GM20431 (cell line): ENCODE measurements at regions not wholly inside any gene's neighbourhood (a gene's known extent, or its start where the extent isn't known, plus 50 kb on each side); places are given as distances from the start of the nearest gene placed in this dataset.
"Not testable (repeated sequence)": the region's sequence is repeated elsewhere in the genome, so short reads cannot be mapped to it uniquely, and the experiment has no call there.

ENCODE experiments used
- in situ Hi-C: fragments of 300-500 bp; cut with MseI, MboI; formaldehyde crosslinking; loops from one replicate; pipeline ENCODE4 v1.15.0; 2020; ENCODE audit warnings: low sequenced_read_pairs; ENCODE audit not compliant: unreplicated experiment

DNA sequence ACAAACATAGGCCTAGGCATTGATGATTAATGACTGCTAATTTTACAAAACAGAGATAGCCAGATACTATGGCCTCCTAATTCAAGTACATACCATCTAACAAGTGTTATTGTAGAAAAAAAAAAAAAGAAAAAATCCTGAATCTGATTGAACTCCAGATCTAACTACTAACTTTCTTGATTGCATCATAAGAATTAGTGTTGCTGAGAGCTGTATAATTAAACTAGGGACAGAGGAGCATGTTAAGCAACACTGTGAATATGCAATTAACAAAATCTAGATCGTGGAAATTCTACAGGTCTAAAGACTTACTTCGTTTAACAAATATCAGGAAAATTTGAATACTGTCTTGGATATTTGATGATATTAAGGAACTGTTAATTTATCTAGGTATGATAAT is 208.3 kb upstream of the ZNF608 start:
- in situ Hi-C loops, result no loop called here

- in situ Hi-C loops, result no loop called here
These were observed 210.1 kb upstream of the ZNF608 start for GRCh38 chr5:124956471-124957029.

GRCh38 chr5:124957063-124957462 is 210.6 kb upstream of the ZNF608 start:
- in situ Hi-C loops, result no loop called here

DNA sequence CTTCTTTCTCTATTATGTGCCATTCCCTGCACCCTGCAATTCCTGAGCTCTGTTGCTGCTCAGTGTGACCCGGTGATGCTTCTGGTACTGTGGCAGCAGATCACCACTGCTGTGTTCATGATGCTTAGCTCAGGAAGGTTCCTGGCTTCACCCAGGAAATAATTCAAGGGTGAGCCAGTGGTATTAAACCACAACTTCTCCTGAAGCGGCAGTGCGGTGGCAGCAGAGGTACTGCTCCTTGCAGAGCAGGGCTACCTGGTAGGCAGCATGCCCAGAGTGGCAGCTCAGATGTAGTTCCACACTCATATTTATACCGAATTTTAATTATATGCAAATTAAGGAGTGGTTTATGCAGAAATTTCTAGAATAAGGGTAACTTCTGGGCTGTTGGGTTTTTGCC is 213.8 kb upstream of the ZNF608 start:
- in situ Hi-C loops, result no loop called here

- in situ Hi-C loops, result no loop called here
These were observed 215.1 kb upstream of the ZNF608 start for GRCh38 chr5:124961521-124961920.

GRCh38 chr5:124962111-124962510 is 215.7 kb upstream of the ZNF608 start:
- in situ Hi-C loops, result no loop called here

DNA sequence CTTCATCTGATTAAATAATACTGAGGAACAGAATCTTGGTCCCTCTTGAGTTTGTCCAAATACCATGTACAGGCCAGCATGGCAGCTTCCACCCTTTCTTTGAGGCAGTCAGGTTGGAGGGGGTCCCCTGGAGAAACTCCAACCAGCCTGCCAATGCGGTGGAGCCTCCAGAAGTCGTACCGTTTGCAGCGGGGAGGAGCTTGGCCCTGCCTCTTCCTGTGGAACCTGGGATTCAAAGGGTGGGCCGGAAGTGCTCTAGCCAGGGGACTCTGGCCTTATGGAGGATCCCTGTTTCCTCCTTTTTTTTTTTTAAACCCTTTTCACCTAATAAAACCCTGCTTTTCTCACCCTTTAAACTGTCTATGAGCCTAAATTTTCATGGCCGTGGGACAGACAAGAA is 216.3 kb upstream of the ZNF608 start:
- in situ Hi-C loops, result no loop called here

DNA sequence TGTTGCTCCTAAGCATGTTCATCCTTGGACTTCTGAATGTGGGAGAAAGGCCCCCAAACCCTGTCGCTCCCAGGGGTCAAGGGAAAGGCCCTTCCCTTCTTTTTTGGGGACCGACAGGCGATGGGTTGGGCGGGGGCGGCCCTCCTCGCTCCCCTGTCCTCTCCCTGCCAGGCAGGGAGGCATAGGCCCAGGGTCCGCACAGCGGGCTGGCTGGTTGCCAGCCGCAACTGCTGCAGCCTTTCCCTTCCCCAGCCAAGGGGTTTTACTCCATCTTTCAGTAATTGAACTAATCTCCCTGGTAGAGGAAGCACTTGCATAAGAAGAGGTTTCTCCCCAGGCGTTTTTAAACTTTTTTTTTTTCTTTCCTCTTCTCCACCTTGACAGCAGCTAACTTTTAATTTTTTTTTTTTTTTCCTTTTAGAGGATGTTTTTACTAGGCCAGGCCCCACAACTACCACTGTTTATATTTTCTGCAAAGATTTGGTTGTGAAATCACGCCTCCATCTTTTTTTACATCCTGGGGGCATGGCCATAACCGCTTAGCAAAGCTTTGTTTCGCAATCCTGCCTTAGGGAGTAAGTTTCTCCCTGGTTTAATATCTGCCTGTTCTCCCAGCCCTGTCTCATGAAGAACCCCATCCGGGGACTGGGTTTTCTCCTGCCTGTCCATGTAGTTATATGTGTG is 216.9 kb upstream of the ZNF608 start:
- in situ Hi-C loops, result no loop called here

DNA sequence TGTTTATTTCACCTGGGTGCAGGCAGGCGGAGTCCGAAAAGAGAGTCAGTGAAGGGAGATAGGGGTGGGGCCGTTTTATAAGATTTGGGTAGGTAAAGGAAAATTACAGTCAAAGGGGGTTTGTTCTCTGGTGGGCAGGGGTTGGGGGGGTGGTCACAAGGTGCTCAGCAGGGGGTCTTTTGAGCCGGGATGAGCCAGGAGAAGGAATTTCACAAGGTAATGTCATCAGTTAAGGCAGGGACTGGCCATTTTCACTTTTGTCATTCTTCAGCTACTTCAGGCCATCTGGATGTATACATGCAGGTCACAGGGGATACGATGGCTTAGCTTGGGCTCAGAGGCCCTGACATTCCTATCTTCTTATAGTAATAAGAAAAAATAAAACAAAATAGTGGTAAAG is 220.3 kb upstream of the ZNF608 start:
- in situ Hi-C loops, result not testable (repeated sequence)

- in situ Hi-C loops, result not testable (repeated sequence)
These were observed 223.9 kb upstream of the ZNF608 start for GRCh38 chr5:124970381-124970780.

DNA sequence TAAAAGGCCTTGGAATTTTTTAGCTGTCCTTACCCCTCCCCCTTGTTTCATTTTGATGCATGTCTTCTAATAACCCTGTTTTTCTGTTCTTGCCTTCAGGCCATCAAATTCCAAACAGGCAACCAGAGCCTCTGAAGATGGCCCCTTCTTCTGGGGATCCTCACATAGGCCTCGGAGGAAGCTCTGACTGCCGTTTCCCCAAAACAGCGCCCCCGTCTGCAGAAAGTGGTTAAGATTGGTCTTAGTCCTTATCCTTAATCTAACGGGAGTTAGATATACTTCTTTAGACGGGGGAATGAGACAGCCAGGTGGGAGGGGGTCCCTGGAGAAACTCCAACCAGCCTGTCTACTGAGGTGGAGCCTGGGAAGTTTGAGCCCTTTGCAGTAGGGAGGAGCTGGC is 226.3 kb upstream of the ZNF608 start:
- in situ Hi-C loops, result no loop called here

DNA sequence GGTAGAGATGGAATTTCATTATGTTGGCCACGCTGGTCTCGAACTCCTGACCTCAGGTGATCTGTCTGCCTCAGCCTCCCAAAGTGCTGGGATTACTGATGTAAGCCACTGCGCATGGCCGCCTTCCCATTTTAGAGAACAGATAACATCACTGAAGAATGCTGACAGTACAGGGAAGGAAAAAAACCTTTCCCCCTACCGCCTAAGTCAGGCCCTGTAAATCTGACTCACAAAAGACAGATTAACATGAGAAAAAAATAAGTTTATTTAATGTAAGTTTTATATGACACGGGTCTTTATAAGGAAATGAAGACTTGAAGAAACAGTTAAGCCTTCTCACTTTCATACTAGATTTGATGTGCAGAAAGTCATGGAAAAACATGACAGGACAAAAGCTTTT is 227.2 kb upstream of the ZNF608 start:
- in situ Hi-C loops, result no loop called here

DNA sequence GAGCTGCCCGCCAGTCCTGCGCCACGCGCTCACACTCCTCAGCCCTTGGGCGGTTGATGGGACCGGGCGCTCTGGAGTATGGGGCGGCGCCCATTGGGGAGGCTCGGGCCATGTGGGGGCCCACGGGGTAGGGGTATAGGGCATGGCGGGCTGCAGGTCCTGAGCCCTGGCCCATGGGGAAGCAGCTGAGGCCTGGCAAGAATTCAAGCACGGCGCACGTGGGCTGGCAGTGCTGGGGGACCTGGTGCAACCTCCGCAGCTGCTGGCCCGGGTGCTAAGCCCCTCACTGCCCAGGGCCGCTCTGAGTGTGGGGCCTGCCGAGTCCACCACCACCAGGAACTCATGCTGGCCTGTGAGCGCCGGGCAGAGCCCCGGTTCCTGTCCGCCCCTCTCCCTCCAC is 229.6 kb upstream of the ZNF608 start:
- in situ Hi-C loops, result no loop called here

GRCh38 chr5:124979251-124979650 is 232.8 kb upstream of the ZNF608 start:
- in situ Hi-C loops, result no loop called here

- in situ Hi-C loops, result no loop called here
These were observed 233.9 kb upstream of the ZNF608 start for GRCh38 chr5:124980163-124980941.

DNA sequence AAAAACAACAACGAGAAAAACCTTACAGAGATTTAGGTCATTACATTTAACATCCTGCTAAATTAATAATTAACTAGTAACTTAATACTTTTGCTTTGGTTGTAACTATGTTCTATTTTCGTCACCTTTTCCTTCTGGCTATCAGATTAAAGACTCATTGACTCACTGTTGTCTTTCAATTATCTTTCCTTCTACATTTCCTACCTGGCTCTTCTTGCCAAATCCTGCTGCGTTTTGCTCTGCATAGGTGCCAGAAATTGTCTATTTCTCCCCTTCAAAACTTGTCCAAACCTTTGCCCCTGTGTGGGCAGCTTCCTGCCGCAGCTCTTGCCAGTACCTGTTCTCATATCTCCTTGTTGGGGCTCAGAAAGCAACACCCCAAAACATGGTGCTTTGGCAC is 235.5 kb upstream of the ZNF608 start:
- in situ Hi-C loops, result no loop called here

DNA sequence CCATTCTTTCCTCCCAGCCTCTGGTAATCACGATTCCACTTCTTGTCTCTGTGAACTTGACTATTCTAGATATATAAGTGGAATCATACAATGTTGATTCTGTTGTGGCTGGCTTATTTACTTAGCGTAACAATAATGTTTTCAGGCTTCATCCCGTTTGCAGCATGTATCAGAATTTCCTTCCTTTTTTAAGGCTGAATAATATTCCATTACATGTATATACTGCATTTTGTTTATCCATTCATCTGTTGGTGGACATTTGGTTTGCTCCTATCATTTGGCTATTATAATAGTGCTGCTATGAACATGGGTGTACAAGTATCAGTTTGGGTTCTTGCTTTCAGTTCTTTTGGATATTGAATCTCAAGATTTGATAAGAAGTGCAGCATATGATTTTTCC is 239.7 kb upstream of the ZNF608 start:
- in situ Hi-C loops, result no loop called here

DNA sequence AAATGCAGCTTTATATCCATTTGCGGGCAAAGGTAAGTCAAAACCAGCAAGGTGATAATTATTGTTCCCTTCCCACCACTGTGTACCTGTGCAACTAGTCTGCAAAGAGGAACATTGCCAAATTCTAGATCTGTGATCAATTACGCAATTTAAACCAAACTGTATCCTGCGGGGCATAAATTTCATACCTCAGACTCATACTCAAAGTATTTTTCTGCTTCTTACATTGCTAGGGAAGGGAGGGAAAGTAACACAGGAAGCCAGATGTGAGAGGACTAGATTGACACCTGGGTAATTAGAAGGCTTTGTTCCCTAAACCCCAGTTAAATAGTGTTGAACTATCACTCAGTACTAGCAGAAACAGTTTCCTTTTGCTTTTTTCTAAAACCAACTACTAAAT is 240.2 kb upstream of the ZNF608 start:
- in situ Hi-C loops, result no loop called here

- in situ Hi-C loops, result not testable (repeated sequence)
These were observed 241.3 kb upstream of the ZNF608 start for GRCh38 chr5:124987786-124988185.

GRCh38 chr5:124990723-124991122 is 244.3 kb upstream of the ZNF608 start:
- in situ Hi-C loops, result no loop called here

GRCh38 chr5:124995421-124995820 is 249.0 kb upstream of the ZNF608 start:
- in situ Hi-C loops, result no loop called here
